IMR-90 (cell line): ENCODE measurements at regions not wholly inside any gene's neighbourhood (a gene's known extent, or its start where the extent isn't known, plus 50 kb on each side); places are given as distances from the start of the nearest gene placed in this dataset.

Experiments used
- ATAC-seq: fragments of 200-7000 bp; cut with Tn5 transposase; 2 replicates; pipeline ENCODE4 v1.9.1; 2020; ENCODE audit warnings: low read depth, mild to moderate bottlenecking, moderate library complexity
- BruUV-seq: library from RNA; stranded (reverse); fragments of 400-500 nt; replicated peaks from 2 replicates; lab custom pipeline; 2021; lab: Mats Ljungman, UMichigan
- CTCF ChIA-PET: fragments of 300-600 bp; formaldehyde crosslinking; extraction: SDS; loops from one replicate; lab custom pipeline; 2021; ENCODE audit warnings: antibody characterized with exemption; lab: Yijun Ruan, JAX
- POLR2A ChIA-PET: fragments of 300-600 bp; sonication (Branson Sonifier 250); formaldehyde crosslinking; loops from one replicate; lab custom pipeline; 2022; ENCODE audit warnings: antibody characterized with exemption; ENCODE audit not compliant: unreplicated experiment; lab: Charles Lee
- DNase-seq: peaks from one replicate; pipeline ENCODE4 v3.0.0; 2013
- H2AFZ ChIP-seq: replicated peaks from 2 replicates; pipeline ENCODE3; 2013; ENCODE audit warnings: low read length, mild to moderate bottlenecking; ENCODE audit not compliant: poor library complexity
- H2AK5ac ChIP-seq: 2 replicates; pipeline ENCODE4 v1.6.1; 2013; ENCODE audit warnings: low read depth, low read length, inconsistent platforms
- H2AK9ac ChIP-seq: replicated peaks from 2 replicates; pipeline ENCODE3; 2013; ENCODE audit warnings: mild to moderate bottlenecking, low read depth, low read length, moderate library complexity; ENCODE audit not compliant: poor library complexity
- H2BK120ac ChIP-seq: 2 replicates; pipeline ENCODE4 v1.6.1; 2013; ENCODE audit warnings: low read depth, low read length, inconsistent platforms
- H2BK15ac ChIP-seq: 3 replicates; pipeline ENCODE4 v1.6.1; 2013; ENCODE audit warnings: low read depth, low read length, inconsistent platforms
- H2BK20ac ChIP-seq: 2 replicates; pipeline ENCODE4 v1.6.1; 2013; ENCODE audit warnings: low read depth, mild to moderate bottlenecking, inconsistent platforms, low read length, moderate library complexity
- H2BK5ac ChIP-seq: 2 replicates; pipeline ENCODE4 v1.6.1; 2013; ENCODE audit warnings: mild to moderate bottlenecking, low read depth, low read length, inconsistent platforms; ENCODE audit not compliant: poor library complexity, severe bottlenecking
- H3K14ac ChIP-seq: replicated peaks from 2 replicates; pipeline ENCODE4 v1.6.1; 2013; ENCODE audit warnings: low read depth, low read length, inconsistent platforms
- H3K18ac ChIP-seq: 2 replicates; pipeline ENCODE4 v1.6.1; 2013; ENCODE audit warnings: low read depth, low read length, control low read depth
- H3K23ac ChIP-seq: 2 replicates; pipeline ENCODE4 v1.6.1; 2013; ENCODE audit warnings: low read depth, low read length, inconsistent platforms
- H3K27ac ChIP-seq: 2 replicates; pipeline ENCODE4 v1.5.1; 2013; ENCODE audit warnings: mild to moderate bottlenecking, control low read depth, low read length; ENCODE audit not compliant: insufficient read depth
- H3K27me3 ChIP-seq: 2 replicates; pipeline ENCODE4 v1.6.1; 2013; ENCODE audit warnings: low read length; ENCODE audit not compliant: control insufficient read depth, insufficient read depth
- H3K36me3 ChIP-seq: 2 replicates; pipeline ENCODE4 v1.6.1; 2013; ENCODE audit warnings: low read length, mixed read lengths; ENCODE audit not compliant: control insufficient read depth, insufficient read depth
- H3K4ac ChIP-seq: 2 replicates; pipeline ENCODE4 v1.6.1; 2013; ENCODE audit warnings: low read depth, low read length, inconsistent platforms
- H3K4me1 ChIP-seq: 2 replicates; pipeline ENCODE4 v1.6.1; 2013; ENCODE audit warnings: low read length, mixed read lengths; ENCODE audit not compliant: control insufficient read depth, insufficient read depth
- H3K4me2 ChIP-seq: 2 replicates; pipeline ENCODE4 v1.6.1; 2013; ENCODE audit warnings: low read depth, mild to moderate bottlenecking, control low read depth, low read length, moderate library complexity
- H3K4me3 ChIP-seq: 2 replicates; pipeline ENCODE4 v1.5.1; 2013; ENCODE audit warnings: low read depth, mild to moderate bottlenecking, control low read depth, low read length, moderate library complexity; ENCODE audit not compliant: insufficient read depth
- H3K56ac ChIP-seq: 2 replicates; pipeline ENCODE4 v1.6.1; 2013; ENCODE audit warnings: low read length, inconsistent platforms; ENCODE audit not compliant: insufficient read depth; ENCODE audit errors: extremely low read depth
- H3K79me1 ChIP-seq, 2 experiments: 2 replicates each; pipeline ENCODE4 v1.6.1; 2013; ENCODE audit warnings: low read length in 2 of 2, inconsistent platforms in 1 of 2, low read depth in 1 of 2
- H3K9ac ChIP-seq: 2 replicates; pipeline ENCODE4 v1.6.1; 2013; ENCODE audit warnings: low read depth, low read length, control low read depth
- H3K9me1 ChIP-seq: 2 replicates; pipeline ENCODE4 v1.6.1; 2013; ENCODE audit warnings: low read length, inconsistent platforms; ENCODE audit not compliant: insufficient read depth
- H3K9me3 ChIP-seq: 2 replicates; pipeline ENCODE4 v1.6.1; 2013; ENCODE audit warnings: low read length; ENCODE audit not compliant: control insufficient read depth, insufficient read depth
- H4K20me1 ChIP-seq: 2 replicates; pipeline ENCODE4 v1.6.1; 2013; ENCODE audit warnings: low read length, inconsistent platforms; ENCODE audit not compliant: insufficient read depth
- H4K5ac ChIP-seq: 2 replicates; pipeline ENCODE4 v1.6.1; 2013; ENCODE audit warnings: mild to moderate bottlenecking, low read depth, low read length, control low read depth
- H4K8ac ChIP-seq, 2 experiments: 2 replicates each; pipeline ENCODE4 v1.6.1; 2013; ENCODE audit warnings: low read depth in 2 of 2, low read length in 2 of 2, control low read depth in 1 of 2, inconsistent platforms in 1 of 2
- H4K91ac ChIP-seq: 2 replicates; pipeline ENCODE4 v1.6.1; 2013; ENCODE audit warnings: low read depth, low read length, inconsistent platforms; ENCODE audit not compliant: insufficient read depth
- BHLHE40 ChIP-seq: fragments of 150-350 bp; IDR thresholded peaks from 2 replicates; pipeline ENCODE4 v1.6.1; 2016; ENCODE audit warnings: mild to moderate bottlenecking, low read depth, low read length
- CEBPB ChIP-seq: IDR thresholded peaks from 2 replicates; pipeline ENCODE4 v1.6.1; 2012; ENCODE audit warnings: low read depth, low read length, improper control_type of control experiment
- CHD1 ChIP-seq: IDR thresholded peaks from 2 replicates; pipeline ENCODE4 v1.6.1; 2012; ENCODE audit warnings: low read depth, low read length, improper control_type of control experiment
- CTCF ChIP-seq: conservative IDR thresholded peaks from 2 replicates; pipeline ENCODE4 v1.5.1; 2012; ENCODE audit warnings: mild to moderate bottlenecking, low read depth, low read length, improper control_type of control experiment
- ELK1 ChIP-seq: fragments of 150-350 bp; IDR thresholded peaks from 2 replicates; pipeline ENCODE4 v1.6.1; 2016; ENCODE audit warnings: low read depth, mild to moderate bottlenecking, low read length, moderate library complexity, borderline replicate concordance
- FOS ChIP-seq: fragments of 150-350 bp; IDR thresholded peaks from 2 replicates; pipeline ENCODE4 v1.6.1; 2016; ENCODE audit warnings: low read depth, low read length
- MAFK ChIP-seq: IDR thresholded peaks from 2 replicates; pipeline ENCODE4 v1.6.1; 2012; ENCODE audit warnings: low read depth, low read length, improper control_type of control experiment
- MAZ ChIP-seq: IDR thresholded peaks from 2 replicates; pipeline ENCODE4 v1.6.1; 2012; ENCODE audit warnings: low read depth, mild to moderate bottlenecking, low read length, improper control_type of control experiment, moderate library complexity, borderline replicate concordance
- MXI1 ChIP-seq: IDR thresholded peaks from 2 replicates; pipeline ENCODE4 v1.6.1; 2012; ENCODE audit warnings: low read depth, mild to moderate bottlenecking, low read length, moderate library complexity, borderline replicate concordance
- NFE2L2 ChIP-seq: fragments of 150-350 bp; IDR thresholded peaks from 2 replicates; pipeline ENCODE4 v1.6.1; 2016; ENCODE audit warnings: low read depth, mild to moderate bottlenecking, low read length
- POLR2A ChIP-seq: IDR thresholded peaks from 2 replicates; pipeline ENCODE4 v1.6.1; 2012; ENCODE audit warnings: mild to moderate bottlenecking, low read depth, low read length
- RAD21 ChIP-seq: IDR thresholded peaks from 2 replicates; pipeline ENCODE4 v1.6.1; 2012; ENCODE audit warnings: low read length, improper control_type of control experiment
- RCOR1 ChIP-seq: IDR thresholded peaks from 2 replicates; pipeline ENCODE4 v1.6.1; 2012; ENCODE audit warnings: mild to moderate bottlenecking, low read length, improper control_type of control experiment; ENCODE audit not compliant: insufficient replicate concordance
- RFX5 ChIP-seq: IDR thresholded peaks from 2 replicates; pipeline ENCODE4 v1.8.0; 2012; ENCODE audit warnings: low read depth, mild to moderate bottlenecking, low read length, moderate library complexity
- SMC3 ChIP-seq: fragments of 150-350 bp; IDR thresholded peaks from 2 replicates; pipeline ENCODE4 v1.6.1; 2016; ENCODE audit warnings: low read depth, mild to moderate bottlenecking, antibody characterized with exemption, low read length, moderate library complexity
- USF2 ChIP-seq: fragments of 150-350 bp; IDR thresholded peaks from 2 replicates; pipeline ENCODE4 v1.6.1; 2017; ENCODE audit warnings: mild to moderate bottlenecking, antibody characterized with exemption, low read length, low read depth
- WGBS, 2 experiments: methylation state at CpG; one replicate each; pipeline versions ENCODE4 v1.1.5 to v1.1.7; 2013; ENCODE audit warnings: missing lambda C conversion rate in 2 of 2; ENCODE audit not compliant: insufficient read length in 1 of 2; ENCODE audit errors: extremely low coverage in 2 of 2; 5-methylcytosine and 5-hydroxymethylcytosine counted together
- dilution Hi-C: fragments of 300-500 bp; cut with HindIII; formaldehyde crosslinking; loops from one replicate; pipeline ENCODE4 v1.14.3; 2018; ENCODE audit warnings: low sequenced_read_pairs; ENCODE audit not compliant: unreplicated experiment
- in situ Hi-C: fragments of 300-500 bp; cut with MboI; formaldehyde crosslinking; loops from 3 replicates; pipeline ENCODE4 v1.14.3; 2019; ENCODE audit warnings: low sequenced_read_pairs, inconsistent platforms, mixed read lengths
- intact Hi-C: fragments of 100-400 bp; cut with micrococcal nuclease; formaldehyde crosslinking; loops from 2 replicates; pipeline ENCODE4 v1.10.0; 2022

- Histone ChIP-seq H2BK20ac (no peak overlapping the region), H3K27me3 (no peaks in the 10 kb centered on the region), H4K20me1 (no peaks in the 10 kb centered on the region), H3K9ac (no peak overlapping the region), H4K91ac (no peak overlapping the region), H2BK5ac (no peak overlapping the region), H3K36me3 (no peaks in the 10 kb centered on the region), H3K56ac (no peak overlapping the region), H3K79me1 (0 out of 4 replicates have a peak, but pooled peaks cover 0 to 6% of the 10 kb centered on the region in 2 experiments), H4K5ac (no peak overlapping the region), H3K4me3 (no peak overlapping the region), H2AK9ac (no peak overlapping the region), H2AK5ac (no peak overlapping the region; the same call in 1 of the 2 replicates), H2AFZ (no peak overlapping the region), H3K23ac (no peak overlapping the region), H2BK120ac (no peak overlapping the region), H3K27ac (no peak overlapping the region), H3K9me3 (no peaks in the 10 kb centered on the region), H3K14ac (no peak overlapping the region), H3K18ac (no peak overlapping the region), H3K4me2 (no peak overlapping the region), H4K8ac (no peak overlapping the region), H2BK15ac (no peak overlapping the region), H3K9me1 (peaks cover 3% of the 10 kb centered on the region; the same call in 1 of the 2 replicates), H3K4ac (no peak overlapping the region), H3K4me1 (peaks cover 16% of the 10 kb centered on the region)
- WGBS, 2 experiments: no CpG with 5 or more reads among the region's 2 CpGs
- CTCF ChIA-PET: no interaction called here
- POLR2A ChIA-PET: no interaction called here
- intact Hi-C loops (loop anchor here (5.0 kb wide), 1 partner anchor 39 kb away; no protein-coding TSS in a partner anchor), dilution Hi-C loops (no loop called here), in situ Hi-C loops (no loop called here)
- BruUV-seq: no TSS peak
- DNase-seq: no peak
- no peak for TF ChIP-seq CTCF
- no peak for TF ChIP-seq RAD21
- no peak for TF ChIP-seq MAZ
- no peak for TF ChIP-seq FOS
- TF ChIP-seq MAFK: no peak
- no peak for TF ChIP-seq CEBPB
- no peak for TF ChIP-seq RFX5
- TF ChIP-seq USF2: no peak
- TF ChIP-seq POLR2A: no peak
- TF ChIP-seq SMC3: no peak
- TF ChIP-seq CHD1: no peak
- no peak for TF ChIP-seq NFE2L2
- no peak for TF ChIP-seq ELK1
- no peak for TF ChIP-seq MXI1
- TF ChIP-seq RCOR1: no peak
- TF ChIP-seq BHLHE40: no peak
- no peak for ATAC-seq
These were observed 184.9 kb downstream of the BLID start for GRCh38 chr11:121931121-121931520.
